Pons (tissue), 1 donor: ENCODE measurements at regions not wholly inside any gene's neighbourhood (a gene's known extent, or its start where the extent isn't known, plus 50 kb on each side); places are given as distances from the start of the nearest gene placed in this dataset.
"Not testable (repeated sequence)": the region's sequence is repeated elsewhere in the genome, so short reads cannot be mapped to it uniquely, and the experiment has no call there.

Source experiments
- DNase-seq: peaks from one replicate; pipeline ENCODE4 v3.0.0-alpha.2; 2016; ENCODE audit warnings: low spot score

- DNase-seq = no peak
These were observed 383.9 kb upstream of the DPH6 start for GRCh38 chr15:35929740-35930444.

GRCh38 chr15:35931799-35932341, 385.9 kb upstream of the DPH6 start:
- no peak for DNase-seq

GRCh38 chr15:35932531-35932930, 386.6 kb upstream of the DPH6 start:
- DNase-seq = peak; percentile 25

GRCh38 chr15:35933531-35933930, 387.6 kb upstream of the DPH6 start:
- no peak for DNase-seq

- no peak for DNase-seq
These were observed 388.6 kb upstream of the DPH6 start for GRCh38 chr15:35934383-35935049.

GRCh38 chr15:35936284-35936683, 390.3 kb upstream of the DPH6 start:
- DNase-seq = no peak

- no peak for DNase-seq
These were observed 391.4 kb upstream of the DPH6 start for GRCh38 chr15:35937380-35937779.

- DNase-seq = no peak
These were observed 399.1 kb upstream of the DPH6 start for GRCh38 chr15:35944945-35945585.

- no peak for DNase-seq
These were observed 407.5 kb upstream of the DPH6 start for GRCh38 chr15:35953424-35953823.

- DNase-seq = no peak
These were observed 410.1 kb upstream of the DPH6 start for GRCh38 chr15:35956056-35956455.

- DNase-seq = no peak
These were observed 412.1 kb upstream of the DPH6 start for GRCh38 chr15:35958021-35958420.

GRCh38 chr15:35958975-35959374, 413.0 kb upstream of the DPH6 start:
- no peak for DNase-seq

- DNase-seq = no peak
These were observed 417.4 kb upstream of the DPH6 start for GRCh38 chr15:35963326-35963725.

GRCh38 chr15:35966781-35967180, 420.8 kb upstream of the DPH6 start:
- no peak for DNase-seq

GRCh38 chr15:35967968-35968367, 422.0 kb upstream of the DPH6 start:
- DNase-seq = not testable (repeated sequence)

GRCh38 chr15:35973029-35973428, 427.1 kb upstream of the DPH6 start:
- no peak for DNase-seq

- no peak for DNase-seq
These were observed 428.1 kb upstream of the DPH6 start for GRCh38 chr15:35974052-35974451.

- DNase-seq = no peak
These were observed 430.0 kb upstream of the DPH6 start for GRCh38 chr15:35975941-35976340.

GRCh38 chr15:35979608-35980007, 433.6 kb upstream of the DPH6 start:
- no peak for DNase-seq

GRCh38 chr15:35980719-35981118, 434.8 kb upstream of the DPH6 start:
- no peak for DNase-seq

- DNase-seq = no peak
These were observed 440.3 kb upstream of the DPH6 start for GRCh38 chr15:35986191-35986721.

GRCh38 chr15:35987056-35987455, 441.1 kb upstream of the DPH6 start:
- no peak for DNase-seq

GRCh38 chr15:35991386-35991785, 445.4 kb upstream of the DPH6 start:
- DNase-seq = no peak
